Transverse colon (tissue), 4 donors: ENCODE measurements at regions not wholly inside any gene's neighbourhood (a gene's known extent, or its start where the extent isn't known, plus 50 kb on each side); places are given as distances from the start of the nearest gene placed in this dataset.

ENCODE experiments used
- DNase-seq: peaks from one replicate; pipeline ENCODE4 v3.0.0-alpha.2; 2019
- H3K27ac ChIP-seq, 4 donors: fragments of 200-600 bp; sonication (generic); 2 replicates each; pipeline ENCODE4 v1.5.1; 2016 to 2018; ENCODE audit warnings: inconsistent platforms in 4 of 4
- H3K27me3 ChIP-seq: fragments of 200-600 bp; sonication (generic); 2 replicates; pipeline ENCODE4 v1.5.1; 2017; ENCODE audit warnings: inconsistent platforms
- H3K36me3 ChIP-seq, 4 donors: fragments of 200-600 bp; sonication (generic); 2 replicates each; pipeline ENCODE4 v1.5.1; 2017 to 2019; ENCODE audit warnings: inconsistent platforms in 4 of 4
- H3K4me1 ChIP-seq, 4 donors: fragments of 200-600 bp; sonication (generic); 2 replicates each; pipeline ENCODE4 v1.5.1; 2017 to 2020; ENCODE audit warnings: inconsistent platforms in 4 of 4
- H3K4me3 ChIP-seq, 4 donors: fragments of 200-600 bp; sonication (generic); 1 replicate in 1 of 4; 2 replicates in 3 of 4; pipeline versions ENCODE4 v1.5.1 to v1.6.1; 2017 to 2019; ENCODE audit warnings: inconsistent platforms in 4 of 4
- H3K9me3 ChIP-seq, 2 donors: fragments of 200-600 bp; sonication (generic); 2 replicates each; pipeline ENCODE4 v1.5.1; 2017 to 2019; ENCODE audit warnings: inconsistent platforms in 2 of 2
- CTCF ChIP-seq, 5 experiments: fragments of 200-600 bp in 3 of 5; fragments of 450-650 bp in 2 of 5; sonication (generic) in 3 of 5; IDR thresholded peaks; 1 replicate in 2 of 5; 2 replicates in 3 of 5; pipeline ENCODE4 v1.5.1; 2016 to 2017; ENCODE audit warnings: antibody characterized with exemption in 5 of 5, inconsistent platforms in 3 of 5, mild to moderate bottlenecking in 2 of 5, moderate library complexity in 1 of 5
- EP300 ChIP-seq: sonication (generic); formaldehyde crosslinking; IDR thresholded peaks from one replicate; pipeline ENCODE4 v1.6.1; 2017; ENCODE audit warnings: antibody characterized with exemption, low read depth
- POLR2A ChIP-seq: fragments of 450-650 bp; IDR thresholded peaks from one replicate; pipeline ENCODE4 v1.6.1; 2016; ENCODE audit warnings: antibody characterized with exemption, mild to moderate bottlenecking, moderate library complexity
- POLR2AphosphoS5 ChIP-seq, 3 donors: sonication (generic); formaldehyde crosslinking; IDR thresholded peaks; one replicate each; pipeline ENCODE4 v1.6.1; 2016; ENCODE audit warnings: antibody characterized with exemption in 3 of 3
- WGBS, 2 donors: methylation state at CpG; one replicate each; pipeline ENCODE4 v1.1.5; 2018; ENCODE audit warnings: low coverage in 1 of 2; 5-methylcytosine and 5-hydroxymethylcytosine counted together
- in situ Hi-C, 4 donors: fragments of 200-750 bp; cut with MboI; loops; one replicate each; pipeline versions ENCODE4 v1.15.0 to v1.15.1; 2017; ENCODE audit warnings: low sequenced_read_pairs in 3 of 4, low pct_ligation_motif_present in 1 of 4, low pct_unique_long_range_greater_than_20kb in 1 of 4
- intact Hi-C: fragments of 100-400 bp; cut with DNase I; formaldehyde crosslinking; loops from one replicate; pipeline ENCODE4 v1.15.1; 2023; ENCODE audit warnings: low total_unique reads

GRCh38 chr7:79789584-79790345 is 336.3 kb upstream of the MAGI2 start:
- H3K27me3 ChIP-seq: no peaks in the 10 kb centered on the region
- no peak for DNase-seq
- no peaks in the 10 kb centered on the region for H3K4me1 ChIP-seq
- H3K27ac ChIP-seq: no peak overlapping the region
- intact Hi-C loops: no loop called here
- no peaks in the 10 kb centered on the region for H3K9me3 ChIP-seq
- no peaks in the 10 kb centered on the region for H3K36me3 ChIP-seq
- in situ Hi-C loops: no loop called here
- TF ChIP-seq CTCF (IDR thresholded peaks at IDR 0.05) (no peak), POLR2AphosphoS5 (IDR thresholded peaks at IDR 0.05) (no peak), EP300 (no peak), POLR2A (no peak)
- no peak overlapping the region for H3K4me3 ChIP-seq
- 30 to 36% methylated on average over 2 of the region's 2 CpGs for WGBS, 2 donors

- Histone ChIP-seq H3K27ac (no peak overlapping the region), H3K36me3 (no peaks in the 10 kb centered on the region), H3K27me3 (no peaks in the 10 kb centered on the region), H3K4me3 (no peak overlapping the region), H3K4me1 (no peaks in the 10 kb centered on the region), H3K9me3 (no peaks in the 10 kb centered on the region)
- 55 to 65% methylated on average over 3 of the region's 3 CpGs for WGBS, 2 donors
- DNase-seq: no peak
- in situ Hi-C loops (no loop called here), intact Hi-C loops (no loop called here)
- TF ChIP-seq POLR2A: no peak
- TF ChIP-seq POLR2AphosphoS5 (IDR thresholded peaks at IDR 0.05): no peak
- no peak for TF ChIP-seq CTCF (IDR thresholded peaks at IDR 0.05)
- no peak for TF ChIP-seq EP300
These were observed 334.2 kb upstream of the MAGI2 start for GRCh38 chr7:79787623-79788022.

- TF ChIP-seq EP300: no peak
- DNase-seq: no peak
- in situ Hi-C loops: no loop called here
- intact Hi-C loops: no loop called here
- H3K27me3 ChIP-seq: no peaks in the 10 kb centered on the region
- H3K36me3 ChIP-seq: no peaks in the 10 kb centered on the region
- H3K4me3 ChIP-seq: no peak overlapping the region
- no peak overlapping the region for H3K27ac ChIP-seq
- no peaks in the 10 kb centered on the region for H3K4me1 ChIP-seq
- WGBS, 2 donors: 17 to 58% methylated on average over 1 to 2 of the region's 2 CpGs
- H3K9me3 ChIP-seq: no peaks in the 10 kb centered on the region
These were observed 333.6 kb upstream of the MAGI2 start for GRCh38 chr7:79787096-79787495.

- in situ Hi-C loops: no loop called here
- intact Hi-C loops: no loop called here
- 56 to 58% methylated on average over 2 to 5 of the region's 5 CpGs for WGBS, 2 donors
- H3K27ac ChIP-seq: no peak overlapping the region
- no peak for DNase-seq
- no peaks in the 10 kb centered on the region for H3K9me3 ChIP-seq
- H3K36me3 ChIP-seq: no peaks in the 10 kb centered on the region
- TF ChIP-seq CTCF (IDR thresholded peaks at IDR 0.05): no peak
- TF ChIP-seq EP300: no peak
- no peak for TF ChIP-seq POLR2AphosphoS5 (IDR thresholded peaks at IDR 0.05)
- TF ChIP-seq POLR2A: no peak
- no peaks in the 10 kb centered on the region for H3K4me1 ChIP-seq
- no peaks in the 10 kb centered on the region for H3K27me3 ChIP-seq
- H3K4me3 ChIP-seq: no peak overlapping the region
These were observed 332.7 kb upstream of the MAGI2 start for GRCh38 chr7:79786187-79786586.

GRCh38 chr7:79785556-79785955 is 332.1 kb upstream of the MAGI2 start:
- in situ Hi-C loops: no loop called here

More at GRCh38 chr7:79785556-79785955, 332.1 kb upstream of the MAGI2 start:
- no peaks in the 10 kb centered on the region for H3K27me3 ChIP-seq
- H3K9me3 ChIP-seq: no peaks in the 10 kb centered on the region
- no peak overlapping the region for H3K27ac ChIP-seq
- no peaks in the 10 kb centered on the region for H3K36me3 ChIP-seq
- no peak overlapping the region for H3K4me3 ChIP-seq
- intact Hi-C loops: no loop called here
- no peak for DNase-seq
- TF ChIP-seq EP300 (no peak), POLR2A (no peak), CTCF (IDR thresholded peaks at IDR 0.05) (no peak)
- no peaks in the 10 kb centered on the region for H3K4me1 ChIP-seq
- 71 to 72% methylated on average over 2 to 3 of the region's 3 CpGs for WGBS, 2 donors
